HCT116 (cell line): ENCODE measurements at regions not wholly inside any gene's neighbourhood (a gene's known extent, or its start where the extent isn't known, plus 50 kb on each side); places are given as distances from the start of the nearest gene placed in this dataset.

Experiments
- ATAC-seq: fragments of 200-7000 bp; cut with Tn5 transposase; 2 replicates; pipeline ENCODE4 v1.9.1; 2020; ENCODE audit warnings: mild to moderate bottlenecking, moderate library complexity
- BruUV-seq: library from RNA; stranded (reverse); fragments of 400-500 nt; replicated peaks from 2 replicates; lab custom pipeline; 2021; lab: Mats Ljungman, UMichigan
- CTCF ChIA-PET: fragments of 300-600 bp; sonication (Branson Sonifier 250); formaldehyde crosslinking; loops from one replicate; lab custom pipeline; 2021; ENCODE audit warnings: antibody characterized with exemption; lab: Charles Lee
- POLR2A ChIA-PET: fragments of 300-600, 350-600 bp; sonication (Branson Sonifier 250); formaldehyde crosslinking; loops from one replicate; lab custom pipeline; 2021; ENCODE audit warnings: antibody characterized with exemption; lab: Charles Lee
- RAD21 ChIA-PET, 2 experiments: fragments of 300-600 bp; sonication (Branson Sonifier 250); formaldehyde crosslinking; loops; one replicate each; lab custom pipeline; 2023; ENCODE audit warnings: low total read pairs in 2 of 2; ENCODE audit not compliant: uncharacterized antibody in 2 of 2, unreplicated experiment in 2 of 2, low non-redundant PET in 1 of 2; lab: Charles Lee
- DNase-seq: peaks from one replicate; pipeline ENCODE4 v3.0.0-alpha.2; 2010; ENCODE audit warnings: low read depth, low spot score
- H2AFZ ChIP-seq: fragments of 200-600 bp; shearing (Covaris generic), sonication (generic); 2 replicates; pipeline ENCODE4 v1.6.1; 2017; ENCODE audit warnings: low read depth, mixed run types, mixed read lengths, antibody characterized with exemption, low read length; ENCODE audit not compliant: poor library complexity, severe bottlenecking
- H3K27ac ChIP-seq: 2 replicates; pipeline ENCODE4 v1.5.1; 2012; ENCODE audit warnings: low read depth, low read length
- H3K27me3 ChIP-seq: fragments of 200-600 bp; sonication (generic); 2 replicates; pipeline ENCODE4 v1.6.1; 2016; ENCODE audit warnings: mixed run types, low read length, mixed read lengths; ENCODE audit not compliant: insufficient read depth
- H3K36me3 ChIP-seq, 2 experiments: fragments of 200-500 bp in 1 of 2; fragments of 200-600 bp in 1 of 2; sonication (Bioruptor generic) in 1 of 2; sonication (generic) in 1 of 2; 2 replicates each; pipeline versions ENCODE4 v1.5.1 to v1.6.1; 2014 to 2016; ENCODE audit warnings: low read length in 2 of 2, inconsistent platforms in 1 of 2, mixed read lengths in 1 of 2, mixed run types in 1 of 2; ENCODE audit not compliant: insufficient read depth in 2 of 2, control insufficient read depth in 1 of 2
- H3K4me1 ChIP-seq, 2 experiments: fragments of 200-600 bp in 1 of 2; sonication (generic) in 1 of 2; 2 replicates each; pipeline versions ENCODE4 v1.5.1 to v1.6.1; 2012 to 2017; ENCODE audit warnings: low read length in 2 of 2, inconsistent platforms in 1 of 2, mild to moderate bottlenecking in 1 of 2, mixed read lengths in 1 of 2, mixed run types in 1 of 2, moderate library complexity in 1 of 2; ENCODE audit not compliant: insufficient read depth in 2 of 2, control insufficient read depth in 1 of 2
- H3K4me2 ChIP-seq: fragments of 200-600 bp; sonication (generic); 2 replicates; pipeline ENCODE4 v1.6.1; 2017; ENCODE audit warnings: mixed run types, low read length, mixed read lengths
- H3K4me3 ChIP-seq, 2 experiments: fragments of 200-600 bp in 1 of 2; sonication (generic) in 1 of 2; replicated peaks in 1 of 2; 2 replicates each; pipeline ENCODE4 v1.5.1; 2011 to 2016; ENCODE audit warnings: low read length in 2 of 2, control low read depth in 1 of 2, low read depth in 1 of 2, mild to moderate bottlenecking in 1 of 2, mixed read lengths in 1 of 2, mixed run types in 1 of 2
- H3K79me2 ChIP-seq: fragments of 200-600 bp; sonication (generic); 2 replicates; pipeline ENCODE4 v1.6.1; 2017; ENCODE audit warnings: mild to moderate bottlenecking, mixed run types, low read length, moderate library complexity, mixed read lengths; ENCODE audit not compliant: insufficient read depth
- H3K9ac ChIP-seq: fragments of 200-600 bp; sonication (generic); 2 replicates; pipeline ENCODE4 v1.6.1; 2016; ENCODE audit warnings: low read length, mixed read lengths
- H3K9me2 ChIP-seq: fragments of 200-600 bp; sonication (generic), shearing (Covaris generic); 2 replicates; pipeline ENCODE4 v1.6.1; 2017; ENCODE audit warnings: mixed run types, mild to moderate bottlenecking, moderate library complexity; ENCODE audit not compliant: insufficient read depth
- H3K9me3 ChIP-seq, 2 experiments: fragments of 200-500 bp in 1 of 2; fragments of 200-600 bp in 1 of 2; sonication (Bioruptor generic) in 1 of 2; sonication (generic) in 1 of 2; 2 replicates each; pipeline ENCODE4 v1.6.1; 2014 to 2017; ENCODE audit warnings: low read length in 2 of 2, mixed read lengths in 2 of 2, inconsistent platforms in 1 of 2, low read depth in 1 of 2, mild to moderate bottlenecking in 1 of 2, mixed run types in 1 of 2, moderate library complexity in 1 of 2; ENCODE audit not compliant: control insufficient read depth in 1 of 2, insufficient read depth in 1 of 2
- H4K20me1 ChIP-seq: fragments of 200-600 bp; sonication (generic), shearing (Covaris generic); 2 replicates; pipeline ENCODE4 v1.6.1; 2017; ENCODE audit warnings: mixed run types, mild to moderate bottlenecking, moderate library complexity; ENCODE audit not compliant: insufficient read depth
- CBX3 ChIP-seq: IDR thresholded peaks from 2 replicates; pipeline ENCODE4 v1.6.1; 2012; ENCODE audit warnings: low read depth
- CEBPB ChIP-seq: IDR thresholded peaks from 2 replicates; pipeline ENCODE4 v1.6.1; 2012; ENCODE audit warnings: low read depth
- CTCF ChIP-seq, 3 experiments: fragments of 200-600 bp in 1 of 3; sonication (generic) in 1 of 3; IDR thresholded peaks in 2 of 3; conservative IDR thresholded peaks in 1 of 3; 2 replicates each; pipeline ENCODE4 v1.5.1; 2012 to 2017; ENCODE audit warnings: low read depth in 2 of 3, low read length in 2 of 3, antibody characterized with exemption in 1 of 3, borderline replicate concordance in 1 of 3, control low read depth in 1 of 3, mild to moderate bottlenecking in 1 of 3, mixed read lengths in 1 of 3, mixed run types in 1 of 3, moderate library complexity in 1 of 3; ENCODE audit not compliant: insufficient read depth in 1 of 3
- EGR1 ChIP-seq: IDR thresholded peaks from 2 replicates; pipeline ENCODE4 v1.6.1; 2012; ENCODE audit warnings: low read depth
- EZH2 ChIP-seq: fragments of 200-600 bp; sonication (generic); IDR thresholded peaks from 2 replicates; pipeline ENCODE4 v1.6.1; 2017; ENCODE audit warnings: antibody characterized with exemption, mixed run types
- FOSL1 ChIP-seq: IDR thresholded peaks from 2 replicates; pipeline ENCODE4 v1.6.1; 2012; ENCODE audit warnings: low read depth
- JUND ChIP-seq: IDR thresholded peaks from 2 replicates; pipeline ENCODE4 v1.6.1; 2012
- MAX ChIP-seq: IDR thresholded peaks from 2 replicates; pipeline ENCODE4 v1.6.1; 2012
- POLR2AphosphoS5 ChIP-seq: IDR thresholded peaks from 2 replicates; pipeline ENCODE4 v1.6.1; 2011; ENCODE audit warnings: mild to moderate bottlenecking, low read depth, low read length, moderate library complexity
- RAD21 ChIP-seq: IDR thresholded peaks from 2 replicates; pipeline ENCODE4 v1.6.1; 2012; ENCODE audit warnings: low read depth, mild to moderate bottlenecking
- SIN3A ChIP-seq: IDR thresholded peaks from 2 replicates; pipeline ENCODE4 v1.6.1; 2012; ENCODE audit warnings: low read depth
- SP1 ChIP-seq: IDR thresholded peaks from 2 replicates; pipeline ENCODE4 v1.6.1; 2012; ENCODE audit warnings: low read depth
- SRF ChIP-seq: IDR thresholded peaks from 2 replicates; pipeline ENCODE4 v1.6.1; 2012; ENCODE audit warnings: low read depth
- TCF7L2 ChIP-seq: IDR thresholded peaks from 2 replicates; pipeline ENCODE4 v1.7.0; 2011; ENCODE audit warnings: borderline replicate concordance, inconsistent platforms; ENCODE audit not compliant: insufficient read depth, insufficient read length; ENCODE audit errors: extremely low read depth
- YY1 ChIP-seq: IDR thresholded peaks from 2 replicates; pipeline ENCODE4 v1.6.1; 2011; ENCODE audit warnings: low read length, low read depth, moderate library complexity, mild to moderate bottlenecking; ENCODE audit not compliant: insufficient replicate concordance; ENCODE audit errors: extremely low read depth
- ZBTB33 ChIP-seq: IDR thresholded peaks from 2 replicates; pipeline ENCODE4 v1.6.1; 2011; ENCODE audit warnings: mild to moderate bottlenecking, low read length, moderate library complexity; ENCODE audit not compliant: insufficient replicate concordance; ENCODE audit errors: extremely low read depth
- ZFX ChIP-seq: fragments of 450-650 bp; IDR thresholded peaks from 2 replicates; pipeline ENCODE4 v1.6.1; 2017
- ZNF274 ChIP-seq: fragments of 200-500 bp; sonication (Bioruptor generic); IDR thresholded peaks from 2 replicates; pipeline ENCODE4 v1.6.1; 2014; ENCODE audit warnings: mild to moderate bottlenecking, low read depth, low read length, inconsistent platforms
- intact Hi-C: fragments of 100-400 bp; cut with micrococcal nuclease; formaldehyde crosslinking; loops from 2 replicates; pipeline ENCODE4 v1.10.0; 2022

GRCh38 chr16:64292161-64292560 lies 829.7 kb downstream of the CDH11 start:
- H3K36me3 ChIP-seq, result no peaks in the 10 kb centered on the region
- TF ChIP-seq CEBPB (no peak), FOSL1 (no peak), SP1 (no peak), CBX3 (no peak), SIN3A (no peak), CTCF (IDR thresholded peaks at IDR 0.05 in 2 of 3, conservative IDR thresholded peaks at IDR 0.05 in 1 of 3; ENCODE audit: borderline replicate concordance in 1 of 3, insufficient read depth in 1 of 3, low read depth in 2 of 3, low read length in 2 of 3) (no peak), MAX (no peak), RAD21 (no peak), YY1 (no peak), SRF (no peak), JUND (no peak), ZNF274 (no peak), POLR2AphosphoS5 (no peak), EZH2 (no peak), ZFX (no peak), ZBTB33 (no peak), EGR1 (no peak), TCF7L2 (no peak)
- TF ChIP-seq, all 23 proteins: peak for 0
- Histone ChIP-seq H3K79me2 (no peaks in the 10 kb centered on the region), H2AFZ (no peak overlapping the region), H3K27me3 (no peaks in the 10 kb centered on the region), H3K9me2 (no peaks in the 10 kb centered on the region), H4K20me1 (no peaks in the 10 kb centered on the region), H3K4me1 (no peaks in the 10 kb centered on the region), H3K9me3 (peaks cover 4 to 26% of the 10 kb centered on the region in 2 experiments; a peak in 3 of 4 replicates), H3K27ac (no peak overlapping the region), H3K4me3 (no peak overlapping the region), H3K9ac (no peak overlapping the region), H3K4me2 (no peak overlapping the region)
- ChIA-PET RAD21 (no interaction called here), CTCF (no interaction called here), POLR2A (no interaction called here)
- DNase-seq (no peak), ATAC-seq (no peak)
- no TSS peak for BruUV-seq
- intact Hi-C loops, result no loop called here
